WTC11 (cell line): ENCODE measurements at regions not wholly inside any gene's neighbourhood (a gene's known extent, or its start where the extent isn't known, plus 50 kb on each side); places are given as distances from the start of the nearest gene placed in this dataset.

ENCODE experiments used
- ATAC-seq: fragments of 200-7000 bp; cut with Tn5 transposase; 2 replicates; pipeline ENCODE4 v1.10.0; 2021; ENCODE audit warnings: mild to moderate bottlenecking, moderate library complexity
- CTCF ChIA-PET: fragments of 300-600 bp; sonication (Branson Sonifier 250); formaldehyde crosslinking; loops from one replicate; lab custom pipeline; 2021; ENCODE audit warnings: antibody characterized with exemption; lab: Charles Lee
- POLR2A ChIA-PET: fragments of 350-600 bp; sonication (Branson Sonifier 250); formaldehyde crosslinking; loops from one replicate; lab custom pipeline; 2021; ENCODE audit warnings: antibody characterized with exemption; lab: Charles Lee
- DNase-seq: peaks from one replicate; pipeline ENCODE4 v3.0.0; 2021; ENCODE audit warnings: low spot score
- H3K27ac Mint-ChIP-seq: 2 replicates; pipeline ENCODE4 v1.8.0; 2021; ENCODE audit warnings: mixed read lengths
- H3K27me3 Mint-ChIP-seq: 2 replicates; pipeline ENCODE4 v1.8.0; 2021; ENCODE audit warnings: low read depth, mild to moderate bottlenecking, moderate library complexity, mixed read lengths
- H3K36me3 Mint-ChIP-seq: 2 replicates; pipeline ENCODE4 v1.8.0; 2021; ENCODE audit warnings: mixed read lengths
- H3K4me1 Mint-ChIP-seq: 2 replicates; pipeline ENCODE4 v1.8.0; 2022; ENCODE audit warnings: mixed read lengths
- H3K4me3 Mint-ChIP-seq: 2 replicates; pipeline ENCODE4 v1.8.0; 2021; ENCODE audit warnings: mild to moderate bottlenecking, moderate library complexity, mixed read lengths
- H3K9me3 Mint-ChIP-seq: 2 replicates; pipeline ENCODE4 v1.8.0; 2021; ENCODE audit warnings: mixed read lengths
- ATF1 ChIP-seq: sonication (generic); formaldehyde crosslinking; IDR thresholded peaks from 2 replicates; pipeline ENCODE4 v1.8.1; 2023; ENCODE audit warnings: mild to moderate bottlenecking, moderate library complexity, missing genetic modification reagents
- CREB1 ChIP-seq: sonication (generic); formaldehyde crosslinking; IDR thresholded peaks from 2 replicates; pipeline ENCODE4 v1.8.0; 2023; ENCODE audit warnings: mild to moderate bottlenecking, missing genetic modification reagents
- CTCF ChIP-seq: fragments of 200-600 bp; IDR thresholded peaks from 2 replicates; pipeline ENCODE4 v1.8.0; 2022; ENCODE audit warnings: antibody characterized with exemption
- ESRRA ChIP-seq: sonication (generic); formaldehyde crosslinking; IDR thresholded peaks from 2 replicates; pipeline ENCODE4 v1.8.1; 2022; ENCODE audit warnings: mild to moderate bottlenecking, missing genetic modification reagents, borderline replicate concordance
- FOXP1 ChIP-seq: sonication (generic); formaldehyde crosslinking; IDR thresholded peaks from 2 replicates; pipeline ENCODE4 v1.8.0; 2022; ENCODE audit warnings: missing genetic modification reagents, mild to moderate bottlenecking, moderate library complexity, borderline replicate concordance
- GTF2I ChIP-seq: fragments of 250-450 bp; sonication (Bioruptor Pico); conservative IDR thresholded peaks from 2 replicates; pipeline ENCODE4 v1.4.0; 2021; ENCODE audit warnings: mild to moderate bottlenecking
- MXD4 ChIP-seq: fragments of 250-450 bp; sonication (Bioruptor Pico); IDR thresholded peaks from 2 replicates; pipeline ENCODE4 v1.8.0; 2021; ENCODE audit warnings: mild to moderate bottlenecking, moderate library complexity, borderline replicate concordance
- NFATC4 ChIP-seq: fragments of 250-450 bp; sonication (Bioruptor Pico); IDR thresholded peaks from 2 replicates; pipeline ENCODE4 v1.9.0; 2021; ENCODE audit warnings: mild to moderate bottlenecking
- PRRX2 ChIP-seq: fragments of 250-450 bp; sonication (Bioruptor Pico); IDR thresholded peaks from 2 replicates; pipeline ENCODE4 v1.8.0; 2021; ENCODE audit warnings: mild to moderate bottlenecking
- SMAD4 ChIP-seq: sonication (generic); formaldehyde crosslinking; IDR thresholded peaks from 2 replicates; pipeline ENCODE4 v1.8.0; 2022; ENCODE audit warnings: mild to moderate bottlenecking, missing genetic modification reagents
- ZNF232 ChIP-seq: sonication (generic); formaldehyde crosslinking; IDR thresholded peaks from 2 replicates; pipeline ENCODE4 v1.8.0; 2022; ENCODE audit warnings: mild to moderate bottlenecking, missing genetic modification reagents
- ZNF317 ChIP-seq: sonication (generic); formaldehyde crosslinking; IDR thresholded peaks from 2 replicates; pipeline ENCODE4 v1.8.1; 2023; ENCODE audit warnings: low read depth, mild to moderate bottlenecking, moderate library complexity, missing genetic modification reagents, borderline replicate concordance
- ZSCAN18 ChIP-seq: fragments of 250-450 bp; sonication (Bioruptor Pico); IDR thresholded peaks from 2 replicates; pipeline ENCODE4 v2.1.2; 2022; ENCODE audit warnings: mild to moderate bottlenecking, moderate library complexity
- TF ChIP-seq, protein P1 (sequence below): sonication (generic); formaldehyde crosslinking; IDR thresholded peaks from 2 replicates; pipeline ENCODE4 v1.8.1; 2023; ENCODE audit warnings: mild to moderate bottlenecking, missing genetic modification reagents, borderline replicate concordance
- TF ChIP-seq, protein P2 (sequence below): sonication (generic); formaldehyde crosslinking; IDR thresholded peaks from 2 replicates; pipeline ENCODE4 v1.8.1; 2023; ENCODE audit warnings: mild to moderate bottlenecking, missing genetic modification reagents
- TF ChIP-seq, protein P3 (sequence below): sonication (generic); formaldehyde crosslinking; IDR thresholded peaks from 2 replicates; pipeline ENCODE4 v1.8.0; 2023; ENCODE audit warnings: missing genetic modification reagents, mild to moderate bottlenecking, borderline replicate concordance
- TF ChIP-seq, protein P4 (sequence below): sonication (generic); formaldehyde crosslinking; conservative IDR thresholded peaks from 2 replicates; pipeline ENCODE4 v1.8.1; 2022; ENCODE audit warnings: mild to moderate bottlenecking, missing genetic modification reagents
- TF ChIP-seq, protein P5 (sequence below): fragments of 250-450 bp; sonication (Bioruptor Pico); IDR thresholded peaks from 2 replicates; pipeline ENCODE4 v1.9.0; 2021; ENCODE audit warnings: mild to moderate bottlenecking, borderline replicate concordance
- TF ChIP-seq, protein P6 (sequence below): fragments of 250-450 bp; sonication (Bioruptor Pico); IDR thresholded peaks from 2 replicates; pipeline ENCODE4 v1.9.0; 2021; ENCODE audit warnings: mild to moderate bottlenecking

DNA sequence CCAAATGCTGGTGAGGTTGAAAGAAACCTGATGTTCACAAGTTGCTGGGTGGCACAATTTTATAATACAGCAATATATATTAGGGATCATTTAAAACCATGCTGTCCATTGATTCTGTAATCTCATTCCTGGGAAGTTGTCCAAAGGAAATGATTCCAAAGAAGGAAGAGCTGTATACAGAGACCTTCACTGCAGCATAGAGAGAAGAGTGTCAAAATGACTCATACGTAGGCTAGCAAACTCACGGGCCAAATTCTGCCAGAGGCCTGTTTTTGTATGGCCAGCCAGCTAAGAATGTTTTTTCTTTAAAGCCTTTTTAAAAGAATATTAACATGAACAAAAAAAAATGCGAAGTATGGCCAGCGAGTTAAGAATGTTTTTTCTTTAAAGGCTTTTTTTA, 69.2 kb upstream of the MED13L start (continued):
- TF ChIP-seq, protein P1, sequence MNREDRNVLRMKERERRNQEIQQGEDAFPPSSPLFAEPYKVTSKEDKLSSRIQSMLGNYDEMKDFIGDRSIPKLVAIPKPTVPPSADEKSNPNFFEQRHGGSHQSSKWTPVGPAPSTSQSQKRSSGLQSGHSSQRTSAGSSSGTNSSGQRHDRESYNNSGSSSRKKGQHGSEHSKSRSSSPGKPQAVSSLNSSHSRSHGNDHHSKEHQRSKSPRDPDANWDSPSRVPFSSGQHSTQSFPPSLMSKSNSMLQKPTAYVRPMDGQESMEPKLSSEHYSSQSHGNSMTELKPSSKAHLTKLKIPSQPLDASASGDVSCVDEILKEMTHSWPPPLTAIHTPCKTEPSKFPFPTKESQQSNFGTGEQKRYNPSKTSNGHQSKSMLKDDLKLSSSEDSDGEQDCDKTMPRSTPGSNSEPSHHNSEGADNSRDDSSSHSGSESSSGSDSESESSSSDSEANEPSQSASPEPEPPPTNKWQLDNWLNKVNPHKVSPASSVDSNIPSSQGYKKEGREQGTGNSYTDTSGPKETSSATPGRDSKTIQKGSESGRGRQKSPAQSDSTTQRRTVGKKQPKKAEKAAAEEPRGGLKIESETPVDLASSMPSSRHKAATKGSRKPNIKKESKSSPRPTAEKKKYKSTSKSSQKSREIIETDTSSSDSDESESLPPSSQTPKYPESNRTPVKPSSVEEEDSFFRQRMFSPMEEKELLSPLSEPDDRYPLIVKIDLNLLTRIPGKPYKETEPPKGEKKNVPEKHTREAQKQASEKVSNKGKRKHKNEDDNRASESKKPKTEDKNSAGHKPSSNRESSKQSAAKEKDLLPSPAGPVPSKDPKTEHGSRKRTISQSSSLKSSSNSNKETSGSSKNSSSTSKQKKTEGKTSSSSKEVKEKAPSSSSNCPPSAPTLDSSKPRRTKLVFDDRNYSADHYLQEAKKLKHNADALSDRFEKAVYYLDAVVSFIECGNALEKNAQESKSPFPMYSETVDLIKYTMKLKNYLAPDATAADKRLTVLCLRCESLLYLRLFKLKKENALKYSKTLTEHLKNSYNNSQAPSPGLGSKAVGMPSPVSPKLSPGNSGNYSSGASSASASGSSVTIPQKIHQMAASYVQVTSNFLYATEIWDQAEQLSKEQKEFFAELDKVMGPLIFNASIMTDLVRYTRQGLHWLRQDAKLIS (CRISPR knock-in tag), result no peak
- no peak for TF ChIP-seq ZNF232 (CRISPR knock-in tag)
- no peak for TF ChIP-seq SMAD4
- TF ChIP-seq NFATC4, result no peak
- TF ChIP-seq, protein P2, sequence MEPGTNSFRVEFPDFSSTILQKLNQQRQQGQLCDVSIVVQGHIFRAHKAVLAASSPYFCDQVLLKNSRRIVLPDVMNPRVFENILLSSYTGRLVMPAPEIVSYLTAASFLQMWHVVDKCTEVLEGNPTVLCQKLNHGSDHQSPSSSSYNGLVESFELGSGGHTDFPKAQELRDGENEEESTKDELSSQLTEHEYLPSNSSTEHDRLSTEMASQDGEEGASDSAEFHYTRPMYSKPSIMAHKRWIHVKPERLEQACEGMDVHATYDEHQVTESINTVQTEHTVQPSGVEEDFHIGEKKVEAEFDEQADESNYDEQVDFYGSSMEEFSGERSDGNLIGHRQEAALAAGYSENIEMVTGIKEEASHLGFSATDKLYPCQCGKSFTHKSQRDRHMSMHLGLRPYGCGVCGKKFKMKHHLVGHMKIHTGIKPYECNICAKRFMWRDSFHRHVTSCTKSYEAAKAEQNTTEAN (CRISPR knock-in tag), result no peak
- TF ChIP-seq, protein P3, sequence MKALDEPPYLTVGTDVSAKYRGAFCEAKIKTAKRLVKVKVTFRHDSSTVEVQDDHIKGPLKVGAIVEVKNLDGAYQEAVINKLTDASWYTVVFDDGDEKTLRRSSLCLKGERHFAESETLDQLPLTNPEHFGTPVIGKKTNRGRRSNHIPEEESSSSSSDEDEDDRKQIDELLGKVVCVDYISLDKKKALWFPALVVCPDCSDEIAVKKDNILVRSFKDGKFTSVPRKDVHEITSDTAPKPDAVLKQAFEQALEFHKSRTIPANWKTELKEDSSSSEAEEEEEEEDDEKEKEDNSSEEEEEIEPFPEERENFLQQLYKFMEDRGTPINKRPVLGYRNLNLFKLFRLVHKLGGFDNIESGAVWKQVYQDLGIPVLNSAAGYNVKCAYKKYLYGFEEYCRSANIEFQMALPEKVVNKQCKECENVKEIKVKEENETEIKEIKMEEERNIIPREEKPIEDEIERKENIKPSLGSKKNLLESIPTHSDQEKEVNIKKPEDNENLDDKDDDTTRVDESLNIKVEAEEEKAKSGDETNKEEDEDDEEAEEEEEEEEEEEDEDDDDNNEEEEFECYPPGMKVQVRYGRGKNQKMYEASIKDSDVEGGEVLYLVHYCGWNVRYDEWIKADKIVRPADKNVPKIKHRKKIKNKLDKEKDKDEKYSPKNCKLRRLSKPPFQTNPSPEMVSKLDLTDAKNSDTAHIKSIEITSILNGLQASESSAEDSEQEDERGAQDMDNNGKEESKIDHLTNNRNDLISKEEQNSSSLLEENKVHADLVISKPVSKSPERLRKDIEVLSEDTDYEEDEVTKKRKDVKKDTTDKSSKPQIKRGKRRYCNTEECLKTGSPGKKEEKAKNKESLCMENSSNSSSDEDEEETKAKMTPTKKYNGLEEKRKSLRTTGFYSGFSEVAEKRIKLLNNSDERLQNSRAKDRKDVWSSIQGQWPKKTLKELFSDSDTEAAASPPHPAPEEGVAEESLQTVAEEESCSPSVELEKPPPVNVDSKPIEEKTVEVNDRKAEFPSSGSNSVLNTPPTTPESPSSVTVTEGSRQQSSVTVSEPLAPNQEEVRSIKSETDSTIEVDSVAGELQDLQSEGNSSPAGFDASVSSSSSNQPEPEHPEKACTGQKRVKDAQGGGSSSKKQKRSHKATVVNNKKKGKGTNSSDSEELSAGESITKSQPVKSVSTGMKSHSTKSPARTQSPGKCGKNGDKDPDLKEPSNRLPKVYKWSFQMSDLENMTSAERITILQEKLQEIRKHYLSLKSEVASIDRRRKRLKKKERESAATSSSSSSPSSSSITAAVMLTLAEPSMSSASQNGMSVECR (CRISPR knock-in tag), result no peak
- TF ChIP-seq ZSCAN18 (CRISPR knock-in tag), result no peak
- TF ChIP-seq ZNF317, result no peak
- TF ChIP-seq, protein P4, sequence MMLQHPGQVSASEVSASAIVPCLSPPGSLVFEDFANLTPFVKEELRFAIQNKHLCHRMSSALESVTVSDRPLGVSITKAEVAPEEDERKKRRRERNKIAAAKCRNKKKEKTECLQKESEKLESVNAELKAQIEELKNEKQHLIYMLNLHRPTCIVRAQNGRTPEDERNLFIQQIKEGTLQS (CRISPR knock-in tag), result no peak
- TF ChIP-seq CTCF, result no peak
- TF ChIP-seq PRRX2 (CRISPR knock-in tag), result no peak

- H3K4me3 Mint-ChIP-seq, result no peak overlapping the region
- ATAC-seq, result no peak
- POLR2A ChIA-PET, result no interaction called here
- TF ChIP-seq GTF2I (CRISPR knock-in tag) (no peak), CREB1 (CRISPR knock-in tag) (no peak), ESRRA (CRISPR knock-in tag) (no peak), MXD4 (CRISPR knock-in tag) (no peak), ATF1 (CRISPR knock-in tag) (no peak), SMAD4 (no peak), FOXP1 (CRISPR knock-in tag) (no peak), PRRX2 (CRISPR knock-in tag) (no peak)
- TF ChIP-seq, protein P5, sequence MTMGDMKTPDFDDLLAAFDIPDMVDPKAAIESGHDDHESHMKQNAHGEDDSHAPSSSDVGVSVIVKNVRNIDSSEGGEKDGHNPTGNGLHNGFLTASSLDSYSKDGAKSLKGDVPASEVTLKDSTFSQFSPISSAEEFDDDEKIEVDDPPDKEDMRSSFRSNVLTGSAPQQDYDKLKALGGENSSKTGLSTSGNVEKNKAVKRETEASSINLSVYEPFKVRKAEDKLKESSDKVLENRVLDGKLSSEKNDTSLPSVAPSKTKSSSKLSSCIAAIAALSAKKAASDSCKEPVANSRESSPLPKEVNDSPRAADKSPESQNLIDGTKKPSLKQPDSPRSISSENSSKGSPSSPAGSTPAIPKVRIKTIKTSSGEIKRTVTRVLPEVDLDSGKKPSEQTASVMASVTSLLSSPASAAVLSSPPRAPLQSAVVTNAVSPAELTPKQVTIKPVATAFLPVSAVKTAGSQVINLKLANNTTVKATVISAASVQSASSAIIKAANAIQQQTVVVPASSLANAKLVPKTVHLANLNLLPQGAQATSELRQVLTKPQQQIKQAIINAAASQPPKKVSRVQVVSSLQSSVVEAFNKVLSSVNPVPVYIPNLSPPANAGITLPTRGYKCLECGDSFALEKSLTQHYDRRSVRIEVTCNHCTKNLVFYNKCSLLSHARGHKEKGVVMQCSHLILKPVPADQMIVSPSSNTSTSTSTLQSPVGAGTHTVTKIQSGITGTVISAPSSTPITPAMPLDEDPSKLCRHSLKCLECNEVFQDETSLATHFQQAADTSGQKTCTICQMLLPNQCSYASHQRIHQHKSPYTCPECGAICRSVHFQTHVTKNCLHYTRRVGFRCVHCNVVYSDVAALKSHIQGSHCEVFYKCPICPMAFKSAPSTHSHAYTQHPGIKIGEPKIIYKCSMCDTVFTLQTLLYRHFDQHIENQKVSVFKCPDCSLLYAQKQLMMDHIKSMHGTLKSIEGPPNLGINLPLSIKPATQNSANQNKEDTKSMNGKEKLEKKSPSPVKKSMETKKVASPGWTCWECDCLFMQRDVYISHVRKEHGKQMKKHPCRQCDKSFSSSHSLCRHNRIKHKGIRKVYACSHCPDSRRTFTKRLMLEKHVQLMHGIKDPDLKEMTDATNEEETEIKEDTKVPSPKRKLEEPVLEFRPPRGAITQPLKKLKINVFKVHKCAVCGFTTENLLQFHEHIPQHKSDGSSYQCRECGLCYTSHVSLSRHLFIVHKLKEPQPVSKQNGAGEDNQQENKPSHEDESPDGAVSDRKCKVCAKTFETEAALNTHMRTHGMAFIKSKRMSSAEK (CRISPR knock-in tag), result no peak
- TF ChIP-seq, protein P6, sequence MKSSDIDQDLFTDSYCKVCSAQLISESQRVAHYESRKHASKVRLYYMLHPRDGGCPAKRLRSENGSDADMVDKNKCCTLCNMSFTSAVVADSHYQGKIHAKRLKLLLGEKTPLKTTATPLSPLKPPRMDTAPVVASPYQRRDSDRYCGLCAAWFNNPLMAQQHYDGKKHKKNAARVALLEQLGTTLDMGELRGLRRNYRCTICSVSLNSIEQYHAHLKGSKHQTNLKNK (CRISPR knock-in tag), result no peak
These were observed 69.8 kb upstream of the MED13L start for GRCh38 chr12:116347265-116347664.

More at GRCh38 chr12:116347265-116347664, 69.8 kb upstream of the MED13L start:
- CTCF ChIA-PET, result no interaction called here
- no peak for DNase-seq
- Mint-ChIP-seq H3K27me3 (no peaks in the 10 kb centered on the region), H3K9me3 (peaks cover 21% of the 10 kb centered on the region), H3K36me3 (peaks cover 14% of the 10 kb centered on the region), H3K27ac (no peak overlapping the region), H3K4me1 (peaks cover 20% of the 10 kb centered on the region)
